SU-DHL-6 (cell line): ENCODE measurements at regions not wholly inside any gene's neighbourhood (a gene's known extent, or its start where the extent isn't known, plus 50 kb on each side); places are given as distances from the start of the nearest gene placed in this dataset.

Experiments used
- H2AFZ ChIP-seq: fragments of 200-600 bp; sonication (generic); 2 replicates; pipeline ENCODE4 v1.6.1; 2014; ENCODE audit warnings: low read depth, mild to moderate bottlenecking, moderate library complexity, mixed read lengths, antibody characterized with exemption, low read length; ENCODE audit not compliant: severe bottlenecking
- H3F3A ChIP-seq: fragments of 200-600 bp; shearing (Covaris generic); 2 replicates; pipeline ENCODE4 v1.6.0; 2016; ENCODE audit warnings: antibody characterized with exemption, mild to moderate bottlenecking; ENCODE audit not compliant: insufficient read depth
- H3K27ac ChIP-seq: fragments of 200-600 bp; sonication (generic); 2 replicates; pipeline ENCODE4 v1.5.1; 2016; ENCODE audit warnings: low read depth, mild to moderate bottlenecking, low read length, moderate library complexity, mixed read lengths
- H3K27me3 ChIP-seq: fragments of 200-600 bp; sonication (generic), shearing (Covaris generic); 2 replicates; pipeline ENCODE4 v1.6.0; 2014; ENCODE audit warnings: mild to moderate bottlenecking, low read length
- H3K36me3 ChIP-seq: fragments of 200-600 bp; sonication (generic); 2 replicates; pipeline ENCODE4 v1.6.1; 2014; ENCODE audit warnings: mild to moderate bottlenecking, low read length, mixed read lengths
- H3K4me2 ChIP-seq: fragments of 300-600, 200-600 bp; shearing (Covaris generic), sonication (generic); 2 replicates; pipeline ENCODE4 v1.6.0; 2014; ENCODE audit warnings: low read length, low read depth, mild to moderate bottlenecking; ENCODE audit not compliant: poor library complexity, severe bottlenecking
- H3K4me3 ChIP-seq: fragments of 200-600 bp; sonication (generic); 2 replicates; pipeline ENCODE4 v1.5.1; 2014; ENCODE audit warnings: antibody characterized with exemption, low read length, mild to moderate bottlenecking, mixed read lengths; ENCODE audit not compliant: insufficient read depth, poor library complexity, severe bottlenecking
- H3K79me2 ChIP-seq: fragments of 200-600 bp; sonication (generic); 2 replicates; pipeline ENCODE4 v1.6.1; 2014; ENCODE audit warnings: mild to moderate bottlenecking, low read length, moderate library complexity; ENCODE audit not compliant: insufficient read depth
- H3K9ac ChIP-seq: fragments of 200-600 bp; sonication (generic); 2 replicates; pipeline ENCODE4 v1.7.0; 2014; ENCODE audit warnings: mild to moderate bottlenecking, low read length
- H3K9me2 ChIP-seq: fragments of 200-600 bp; sonication (generic); replicated peaks from 2 replicates; pipeline ENCODE4 v1.6.1; 2014; ENCODE audit warnings: low read length; ENCODE audit not compliant: insufficient read depth
- H3K9me3 ChIP-seq: fragments of 200-600 bp; sonication (generic); 2 replicates; pipeline ENCODE4 v1.6.1; 2014; ENCODE audit warnings: low read length, mixed read lengths; ENCODE audit not compliant: insufficient read depth
- H4K20me1 ChIP-seq: fragments of 200-600 bp; sonication (generic); 2 replicates; pipeline ENCODE4 v1.6.1; 2014; ENCODE audit warnings: low read depth, mild to moderate bottlenecking, antibody characterized with exemption, low read length, moderate library complexity, mixed read lengths
- EZH2phosphoT487 ChIP-seq: fragments of 200-600 bp; sonication (generic), shearing (Covaris generic); conservative IDR thresholded peaks from 2 replicates; pipeline ENCODE4 v1.6.1; 2018; ENCODE audit warnings: mild to moderate bottlenecking, antibody characterized with exemption, low read length, moderate library complexity, mixed read lengths
- TF ChIP-seq, protein P1 (sequence below): fragments of 200-600 bp; sonication (generic); IDR thresholded peaks from one replicate; pipeline ENCODE4 v1.5.1; 2017; ENCODE audit warnings: antibody characterized with exemption, mild to moderate bottlenecking, low read length, moderate library complexity; ENCODE audit not compliant: insufficient read depth, poor library complexity, severe bottlenecking

GRCh38 chr22:22064580-22064979 is 82.0 kb upstream of the TOP3B start:
- Histone ChIP-seq H3F3A (0 out of 2 replicates have a peak, but pooled peaks cover 3% of the 10 kb centered on the region), H2AFZ (no peak overlapping the region), H3K79me2 (no peaks in the 10 kb centered on the region), H3K9me2 (no peaks in the 10 kb centered on the region), H3K36me3 (no peaks in the 10 kb centered on the region), H3K9me3 (no peaks in the 10 kb centered on the region), H3K9ac (no peak overlapping the region), H3K4me2 (no peak overlapping the region), H3K27me3 (no peaks in the 10 kb centered on the region), H3K27ac (no peak overlapping the region), H4K20me1 (no peaks in the 10 kb centered on the region), H3K4me3 (no peak overlapping the region)
- TF ChIP-seq, protein P1, sequence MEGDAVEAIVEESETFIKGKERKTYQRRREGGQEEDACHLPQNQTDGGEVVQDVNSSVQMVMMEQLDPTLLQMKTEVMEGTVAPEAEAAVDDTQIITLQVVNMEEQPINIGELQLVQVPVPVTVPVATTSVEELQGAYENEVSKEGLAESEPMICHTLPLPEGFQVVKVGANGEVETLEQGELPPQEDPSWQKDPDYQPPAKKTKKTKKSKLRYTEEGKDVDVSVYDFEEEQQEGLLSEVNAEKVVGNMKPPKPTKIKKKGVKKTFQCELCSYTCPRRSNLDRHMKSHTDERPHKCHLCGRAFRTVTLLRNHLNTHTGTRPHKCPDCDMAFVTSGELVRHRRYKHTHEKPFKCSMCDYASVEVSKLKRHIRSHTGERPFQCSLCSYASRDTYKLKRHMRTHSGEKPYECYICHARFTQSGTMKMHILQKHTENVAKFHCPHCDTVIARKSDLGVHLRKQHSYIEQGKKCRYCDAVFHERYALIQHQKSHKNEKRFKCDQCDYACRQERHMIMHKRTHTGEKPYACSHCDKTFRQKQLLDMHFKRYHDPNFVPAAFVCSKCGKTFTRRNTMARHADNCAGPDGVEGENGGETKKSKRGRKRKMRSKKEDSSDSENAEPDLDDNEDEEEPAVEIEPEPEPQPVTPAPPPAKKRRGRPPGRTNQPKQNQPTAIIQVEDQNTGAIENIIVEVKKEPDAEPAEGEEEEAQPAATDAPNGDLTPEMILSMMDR = no peak
- TF ChIP-seq EZH2phosphoT487 = no peak

GRCh38 chr22:22062306-22062793 is 79.8 kb upstream of the TOP3B start:
- no peaks in the 10 kb centered on the region for H3K27me3 ChIP-seq
- no peaks in the 10 kb centered on the region for H4K20me1 ChIP-seq
- no peak overlapping the region for H2AFZ ChIP-seq
- no peak overlapping the region for H3K4me2 ChIP-seq
- H3K27ac ChIP-seq = no peak overlapping the region
- TF ChIP-seq, protein P1 = no peak
- TF ChIP-seq EZH2phosphoT487 = no peak
- no peaks in the 10 kb centered on the region for H3K9me2 ChIP-seq
- H3K9ac ChIP-seq = no peak overlapping the region
- no peaks in the 10 kb centered on the region for H3K79me2 ChIP-seq
- no peaks in the 10 kb centered on the region for H3K36me3 ChIP-seq
- H3K9me3 ChIP-seq = no peaks in the 10 kb centered on the region
- no peak overlapping the region for H3K4me3 ChIP-seq
- 0 out of 2 replicates have a peak, but pooled peaks cover 3% of the 10 kb centered on the region for H3F3A ChIP-seq

DNA sequence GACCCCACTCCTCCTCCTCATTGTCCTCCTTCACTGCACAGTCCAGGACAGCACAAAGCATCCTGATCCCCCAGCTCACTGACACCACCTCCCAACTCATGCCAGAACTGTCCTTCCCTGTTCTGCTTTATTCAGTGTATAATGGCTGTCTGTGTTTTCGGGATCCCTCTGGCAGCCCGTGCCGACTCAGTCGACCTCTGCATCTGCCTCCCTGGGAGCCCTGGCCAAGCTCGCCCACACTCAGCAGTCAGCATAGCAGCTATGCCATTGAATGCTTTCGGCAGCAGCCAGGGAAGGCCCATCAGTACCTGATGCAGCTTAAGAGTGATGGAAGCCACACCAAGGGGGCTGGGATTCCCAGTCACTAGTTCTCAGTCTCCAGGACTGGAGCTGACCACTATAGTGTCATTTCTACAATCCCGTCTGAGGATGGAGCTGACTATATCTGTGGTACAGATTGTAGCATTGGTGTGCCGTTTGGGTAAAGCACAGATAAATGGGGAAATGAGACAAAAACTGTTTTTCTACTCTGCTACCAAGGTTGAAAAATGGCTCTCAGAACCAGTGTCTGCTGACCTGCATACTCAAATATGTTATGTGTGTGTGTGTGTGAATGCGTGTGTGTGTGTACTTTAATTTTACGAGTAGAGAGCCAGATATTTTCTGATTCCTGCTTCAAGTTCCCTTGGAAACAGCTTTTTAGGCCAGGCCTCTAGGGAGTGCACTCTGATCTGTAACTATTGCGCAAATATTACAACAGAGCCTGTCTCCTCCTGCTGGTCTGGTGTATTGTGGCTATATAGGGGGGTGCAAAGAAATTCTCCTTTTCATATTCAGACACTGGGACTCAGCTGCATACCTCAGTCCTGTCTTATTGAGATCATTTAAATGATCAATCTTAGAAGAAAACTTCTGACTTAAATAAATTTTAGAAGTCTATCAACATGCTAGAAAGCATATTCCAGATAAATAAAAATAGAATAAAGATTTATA is 78.8 kb upstream of the TOP3B start:
- H3K4me3 ChIP-seq = no peak overlapping the region
- H2AFZ ChIP-seq = peak overlapping the region; percentile 100
- H3K36me3 ChIP-seq = no peaks in the 10 kb centered on the region
- peak overlapping the region; percentile 39 for H3K9ac ChIP-seq
- no peaks in the 10 kb centered on the region for H4K20me1 ChIP-seq
- no peaks in the 10 kb centered on the region for H3K27me3 ChIP-seq
- H3F3A ChIP-seq = 0 out of 2 replicates have a peak, but pooled peaks cover 3% of the 10 kb centered on the region
- H3K27ac ChIP-seq = peak overlapping the region; percentile 43
- no peaks in the 10 kb centered on the region for H3K9me2 ChIP-seq
- peak overlapping the region; percentile 40 for H3K4me2 ChIP-seq
- no peaks in the 10 kb centered on the region for H3K79me2 ChIP-seq
- H3K9me3 ChIP-seq = no peaks in the 10 kb centered on the region
- TF ChIP-seq EZH2phosphoT487 = no peak
- TF ChIP-seq, protein P1 = no peak
